Endothelial cell of umbilical vein (primary cell): ENCODE measurements at regions not wholly inside any gene's neighbourhood (a gene's known extent, or its start where the extent isn't known, plus 50 kb on each side); places are given as distances from the start of the nearest gene placed in this dataset.
"Not testable (repeated sequence)": the region's sequence is repeated elsewhere in the genome, so short reads cannot be mapped to it uniquely, and the experiment has no call there.

Experiments
- BruUV-seq: library from RNA; stranded (reverse); fragments of 400-500 nt; replicated peaks from 2 replicates; lab custom pipeline; 2021; lab: Mats Ljungman, UMichigan
- CTCF ChIA-PET: fragments of 300-600, 350-600 bp; sonication (Branson Sonifier 250); formaldehyde crosslinking; loops from one replicate; lab custom pipeline; 2021; ENCODE audit warnings: antibody characterized with exemption, inconsistent platforms; lab: Charles Lee
- POLR2A ChIA-PET: fragments of 300-600, 350-600 bp; sonication (Branson Sonifier 250); formaldehyde crosslinking; loops from one replicate; lab custom pipeline; 2021; ENCODE audit warnings: antibody characterized with exemption, inconsistent platforms; lab: Charles Lee
- DNase-seq: peaks from one replicate; pipeline ENCODE4 v3.0.0-alpha.2; 2011; ENCODE audit warnings: low read depth, low spot score
- FAIRE-seq: peaks from 2 replicates; lab custom pipeline; 2011; peaks lifted over from hg19 to GRCh38; lab: Jason Lieb, UNC
- H2AFZ ChIP-seq: 2 replicates; pipeline ENCODE4 v1.6.0; 2012; ENCODE audit warnings: low read depth, low read length, control low read depth, inconsistent platforms
- H3K27ac ChIP-seq: 2 replicates; pipeline ENCODE4 v1.5.1; 2011; ENCODE audit warnings: low read depth, mild to moderate bottlenecking, control low read depth, low read length, moderate library complexity; ENCODE audit not compliant: insufficient read depth
- H3K27me3 ChIP-seq, 2 experiments: 2 replicates each; pipeline versions ENCODE4 v1.6.0 to v1.6.1; 2011; ENCODE audit warnings: low read length in 2 of 2, mixed read lengths in 1 of 2; ENCODE audit not compliant: control insufficient read depth in 2 of 2, insufficient read depth in 2 of 2
- H3K36me3 ChIP-seq, 2 experiments: 2 replicates in 1 of 2; 3 replicates in 1 of 2; pipeline ENCODE4 v1.5.1; 2011; ENCODE audit warnings: low read length in 2 of 2, mild to moderate bottlenecking in 1 of 2, moderate library complexity in 1 of 2; ENCODE audit not compliant: control insufficient read depth in 2 of 2, insufficient read depth in 2 of 2; ENCODE audit errors: extremely low read depth in 1 of 2
- H3K4me1 ChIP-seq: 3 replicates; pipeline ENCODE4 v1.5.1; 2011; ENCODE audit warnings: mild to moderate bottlenecking, low read length; ENCODE audit not compliant: control insufficient read depth, insufficient read depth; ENCODE audit errors: extremely low read depth
- H3K4me2 ChIP-seq: 2 replicates; pipeline ENCODE4 v1.6.1; 2011; ENCODE audit warnings: low read length, control low read depth, mixed read lengths; ENCODE audit not compliant: insufficient read depth
- H3K4me3 ChIP-seq, 3 experiments: fragments of 200-600 bp in 1 of 3; sonication (generic), shearing (Covaris generic) in 1 of 3; replicated peaks in 1 of 3; 2 replicates each; pipeline ENCODE4 v1.5.1; 2011 to 2016; ENCODE audit warnings: control low read depth in 3 of 3, low read length in 3 of 3, mild to moderate bottlenecking in 2 of 3, inconsistent platforms in 1 of 3, low read depth in 1 of 3, moderate library complexity in 1 of 3; ENCODE audit not compliant: insufficient read depth in 1 of 3
- H3K79me2 ChIP-seq: 2 replicates; pipeline ENCODE4 v1.6.0; 2012; ENCODE audit warnings: low read length, inconsistent platforms; ENCODE audit not compliant: control insufficient read depth, insufficient read depth
- H3K9ac ChIP-seq: replicated peaks from 2 replicates; pipeline ENCODE3; 2011; ENCODE audit warnings: low read length, control low read depth; ENCODE audit not compliant: insufficient read depth; ENCODE audit errors: extremely low read depth
- H3K9me1 ChIP-seq: replicated peaks from 3 replicates; pipeline ENCODE4 v1.6.0; 2011; ENCODE audit warnings: mild to moderate bottlenecking, low read length; ENCODE audit not compliant: control insufficient read depth, insufficient read depth; ENCODE audit errors: extremely low read depth
- H3K9me3 ChIP-seq: replicated peaks from 2 replicates; pipeline ENCODE4 v1.5.1; 2012; ENCODE audit warnings: low read length, inconsistent platforms; ENCODE audit not compliant: control insufficient read depth, insufficient read depth
- H4K20me1 ChIP-seq: replicated peaks from 2 replicates; pipeline ENCODE3; 2011; ENCODE audit warnings: mild to moderate bottlenecking, low read length; ENCODE audit not compliant: control insufficient read depth, insufficient read depth; ENCODE audit errors: extremely low read depth
- CTCF ChIP-seq, 2 donors: IDR thresholded peaks; 1 replicate in 1 of 2; 2 replicates in 1 of 2; pipeline ENCODE4 v1.5.1; 2011; ENCODE audit warnings: low read length in 2 of 2, mild to moderate bottlenecking in 2 of 2, moderate library complexity in 2 of 2, control low read depth in 1 of 2, inconsistent platforms in 1 of 2, low read depth in 1 of 2; ENCODE audit not compliant: insufficient read depth in 1 of 2; ENCODE audit errors: extremely low read depth in 1 of 2
- EZH2 ChIP-seq: IDR thresholded peaks from 2 replicates; pipeline ENCODE4 v1.6.1; 2012; ENCODE audit warnings: borderline replicate concordance, low read depth, mild to moderate bottlenecking, moderate library complexity, low read length, inconsistent platforms; ENCODE audit not compliant: severe bottlenecking
- FOS ChIP-seq: IDR thresholded peaks from 2 replicates; pipeline ENCODE4 v1.6.1; 2011; ENCODE audit warnings: mild to moderate bottlenecking, low read length, moderate library complexity, borderline replicate concordance; ENCODE audit not compliant: insufficient read depth
- GATA2 ChIP-seq: IDR thresholded peaks from 2 replicates; pipeline ENCODE4 v1.7.0; 2011; ENCODE audit warnings: low read depth, mild to moderate bottlenecking, moderate library complexity, mixed read lengths, low read length; ENCODE audit not compliant: insufficient read length, insufficient read depth
- JUN ChIP-seq: IDR thresholded peaks from 2 replicates; pipeline ENCODE4 v1.6.1; 2011; ENCODE audit warnings: borderline replicate concordance, low read depth; ENCODE audit not compliant: insufficient read length, insufficient read depth
- MAX ChIP-seq: IDR thresholded peaks from 2 replicates; pipeline ENCODE4 v1.6.1; 2011; ENCODE audit not compliant: insufficient read depth, insufficient read length
- MYC ChIP-seq: IDR thresholded peaks from one replicate; pipeline ENCODE4 v1.6.1; 2011; ENCODE audit warnings: mild to moderate bottlenecking, low read depth, low read length
- POLR2A ChIP-seq: IDR thresholded peaks from 2 replicates; pipeline ENCODE4 v1.6.1; 2012; ENCODE audit warnings: low read depth, mild to moderate bottlenecking, control low read depth, low read length
- POLR2AphosphoS5 ChIP-seq: IDR thresholded peaks from 2 replicates; pipeline ENCODE4 v1.6.1; 2012; ENCODE audit warnings: low read depth, mild to moderate bottlenecking, control low read depth, low read length, moderate library complexity; ENCODE audit not compliant: insufficient read depth
- dilution Hi-C: fragments of 300-500 bp; cut with MboI; formaldehyde crosslinking; loops from one replicate; pipeline ENCODE4 v1.15.0; 2019; ENCODE audit warnings: low sequenced_read_pairs; ENCODE audit not compliant: extremely low pct_ligation_motif_present
- intact Hi-C: fragments of 100-400 bp; cut with micrococcal nuclease; formaldehyde crosslinking; loops from one replicate; pipeline ENCODE4 v1.10.0; 2022

- Histone ChIP-seq H3K27ac (no peak overlapping the region), H4K20me1 (no peaks in the 10 kb centered on the region), H3K4me1 (no peaks in the 10 kb centered on the region), H2AFZ (no peak overlapping the region), H3K9me1 (no peaks in the 10 kb centered on the region), H3K4me3 (no peak overlapping the region), H3K79me2 (no peaks in the 10 kb centered on the region), H3K9me3 (no peaks in the 10 kb centered on the region), H3K27me3 (no peaks in the 10 kb centered on the region), H3K36me3 (no peaks in the 10 kb centered on the region), H3K9ac (no peak overlapping the region), H3K4me2 (no peak overlapping the region)
- DNase-seq (no peak), FAIRE-seq (no peak)
- ChIA-PET CTCF (no interaction called here), POLR2A (no interaction called here)
- no peak for TF ChIP-seq EZH2
- no peak for TF ChIP-seq JUN
- no peak for TF ChIP-seq POLR2AphosphoS5
- TF ChIP-seq FOS: no peak
- TF ChIP-seq GATA2: no peak
- TF ChIP-seq CTCF (IDR thresholded peaks at IDR 0.05; ENCODE audit: extremely low read depth in 1 of 2, insufficient read depth in 1 of 2, low read depth in 1 of 2, low read length in 2 of 2): no peak
- TF ChIP-seq MYC: no peak
- TF ChIP-seq MAX: no peak
- no peak for TF ChIP-seq POLR2A
- intact Hi-C loops (no loop called here), dilution Hi-C loops (no loop called here)
- BruUV-seq: no TSS peak
Measured at GRCh38 chr10:121327727-121328126, 270.5 kb downstream of the FGFR2 start.

GRCh38 chr10:121329631-121330030 lies 268.6 kb downstream of the FGFR2 start:
- dilution Hi-C loops, H3K9me1 ChIP-seq, H3K36me3 ChIP-seq, FAIRE-seq, BruUV-seq, H3K9me3 ChIP-seq, CTCF ChIA-PET, H2AFZ ChIP-seq, H4K20me1 ChIP-seq, H3K4me2 ChIP-seq, H3K27ac ChIP-seq, POLR2A ChIA-PET, DNase-seq, H3K27me3 ChIP-seq, H3K4me3 ChIP-seq, H3K79me2 ChIP-seq, intact Hi-C loops, H3K4me1 ChIP-seq, H3K9ac ChIP-seq: not testable (repeated sequence)
